H1 (cell line): ENCODE measurements at regions not wholly inside any gene's neighbourhood (a gene's known extent, or its start where the extent isn't known, plus 50 kb on each side); places are given as distances from the start of the nearest gene placed in this dataset.

Experiments
- CTCF ChIA-PET: fragments of 300-600 bp; sonication (Branson Sonifier 250); formaldehyde crosslinking; loops from one replicate; lab custom pipeline; 2021; ENCODE audit not compliant: partially characterized antibody; lab: Charles Lee
- POLR2A ChIA-PET: fragments of 300-600 bp; sonication (Branson Sonifier 250); formaldehyde crosslinking; loops from one replicate; lab custom pipeline; 2021; ENCODE audit warnings: inconsistent platforms; ENCODE audit not compliant: partially characterized antibody; lab: Charles Lee
- DNase-seq, 2 experiments: peaks; one replicate each; pipeline versions ENCODE4 v3.0.0 to v3.0.0-alpha.2; 2010 to 2022; ENCODE audit warnings: low spot score in 2 of 2, low read depth in 1 of 2, mixed read lengths in 1 of 2
- FAIRE-seq: peaks from 2 replicates; lab custom pipeline; 2011; peaks lifted over from hg19 to GRCh38; lab: Jason Lieb, UNC
- H2AFZ ChIP-seq: 2 replicates; pipeline ENCODE4 v1.8.1; 2012; ENCODE audit warnings: low read length, inconsistent platforms
- H2AK5ac ChIP-seq: 2 replicates; pipeline ENCODE4 v1.6.1; 2013; ENCODE audit warnings: low read depth, low read length
- H2BK120ac ChIP-seq: replicated peaks from 2 replicates; pipeline ENCODE3; 2013; ENCODE audit warnings: low read depth, low read length, inconsistent platforms
- H2BK12ac ChIP-seq: 2 replicates; pipeline ENCODE4 v1.6.1; 2013; ENCODE audit warnings: low read depth, low read length
- H2BK15ac ChIP-seq: 2 replicates; pipeline ENCODE4 v1.6.1; 2013; ENCODE audit warnings: low read length
- H2BK20ac ChIP-seq: 2 replicates; pipeline ENCODE4 v1.6.1; 2013; ENCODE audit warnings: low read length
- H2BK5ac ChIP-seq: 2 replicates; pipeline ENCODE4 v1.6.1; 2013; ENCODE audit warnings: low read depth, low read length
- H3K14ac ChIP-seq: 2 replicates; pipeline ENCODE4 v1.6.1; 2013; ENCODE audit warnings: inconsistent platforms; ENCODE audit not compliant: insufficient read length
- H3K18ac ChIP-seq: 2 replicates; pipeline ENCODE4 v1.6.1; 2013; ENCODE audit warnings: low read length; ENCODE audit errors: extremely low read depth
- H3K23ac ChIP-seq: 2 replicates; pipeline ENCODE4 v1.6.1; 2013; ENCODE audit warnings: inconsistent platforms; ENCODE audit not compliant: insufficient read length
- H3K23me2 ChIP-seq: 2 replicates; pipeline ENCODE4 v1.6.1; 2013; ENCODE audit warnings: low read depth, low read length
- H3K27ac ChIP-seq: 2 replicates; pipeline ENCODE4 v1.6.1; 2011; ENCODE audit warnings: low read depth, low read length, inconsistent platforms
- H3K27me3 ChIP-seq, 4 experiments: replicated peaks in 1 of 4; 1 replicate in 1 of 4; 2 replicates in 3 of 4; pipeline versions ENCODE4 v1.6.1 to v1.8.1; 2011 to 2013; ENCODE audit warnings: low read length in 3 of 4, mild to moderate bottlenecking in 3 of 4, inconsistent platforms in 2 of 4, mixed read lengths in 2 of 4, moderate library complexity in 1 of 4; ENCODE audit not compliant: control insufficient read depth in 3 of 4, insufficient read depth in 3 of 4; ENCODE audit errors: extremely low read depth in 1 of 4
- H3K36me3 ChIP-seq, 4 experiments: 2 replicates each; pipeline versions ENCODE4 v1.6.1 to v1.8.1; 2011 to 2013; ENCODE audit warnings: mild to moderate bottlenecking in 4 of 4, low read length in 3 of 4, moderate library complexity in 2 of 4, control low read depth in 1 of 4, inconsistent platforms in 1 of 4; ENCODE audit not compliant: insufficient read depth in 4 of 4, control insufficient read depth in 2 of 4
- H3K4ac ChIP-seq: replicated peaks from 2 replicates; pipeline ENCODE3; 2013; ENCODE audit warnings: low read length, low read depth, mixed read lengths, inconsistent platforms; ENCODE audit not compliant: insufficient read length
- H3K4me1 ChIP-seq, 4 experiments: replicated peaks in 1 of 4; 1 replicate in 1 of 4; 2 replicates in 3 of 4; pipeline versions ENCODE4 v1.6.1 to v1.8.1; 2011 to 2013; ENCODE audit warnings: low read length in 3 of 4, inconsistent platforms in 2 of 4, mixed read lengths in 1 of 4; ENCODE audit not compliant: insufficient read depth in 4 of 4, control insufficient read depth in 3 of 4
- H3K4me2 ChIP-seq, 2 experiments: 2 replicates each; pipeline versions ENCODE4 v1.6.1 to v1.8.1; 2011 to 2013; ENCODE audit warnings: low read depth in 2 of 2, low read length in 2 of 2, control low read depth in 1 of 2, inconsistent platforms in 1 of 2, mild to moderate bottlenecking in 1 of 2; ENCODE audit not compliant: insufficient read depth in 1 of 2
- H3K4me3 ChIP-seq, 4 experiments: fragments of 200-600, 300-600 bp in 1 of 4; sonication (generic), shearing (Covaris generic), sonication (Bioruptor Twin) in 1 of 4; 2 replicates each; pipeline versions ENCODE4 v1.5.1 to v1.8.1; 2011 to 2016; ENCODE audit warnings: low read length in 4 of 4, low read depth in 3 of 4, control low read depth in 2 of 4, inconsistent platforms in 2 of 4, mild to moderate bottlenecking in 2 of 4, mixed read lengths in 1 of 4, moderate library complexity in 1 of 4; ENCODE audit not compliant: insufficient read depth in 2 of 4; ENCODE audit errors: extremely low read depth in 1 of 4
- H3K56ac ChIP-seq: replicated peaks from 2 replicates; pipeline ENCODE3; 2013; ENCODE audit warnings: low read depth, mild to moderate bottlenecking, mixed read lengths, low read length, inconsistent platforms; ENCODE audit not compliant: insufficient read length
- H3K79me1 ChIP-seq: 2 replicates; pipeline ENCODE4 v1.6.1; 2013; ENCODE audit warnings: low read depth, low read length, control low read depth
- H3K79me2 ChIP-seq, 2 experiments: 2 replicates each; pipeline versions ENCODE4 v1.6.1 to v1.8.1; 2012 to 2013; ENCODE audit warnings: low read length in 2 of 2, mild to moderate bottlenecking in 2 of 2, inconsistent platforms in 1 of 2; ENCODE audit not compliant: insufficient read depth in 2 of 2, control insufficient read depth in 1 of 2
- H3K9ac ChIP-seq, 4 experiments: replicated peaks in 1 of 4; 1 replicate in 1 of 4; 2 replicates in 3 of 4; pipeline versions ENCODE4 v1.6.1 to v1.8.1; 2011 to 2013; ENCODE audit warnings: low read depth in 3 of 4, low read length in 3 of 4, control low read depth in 2 of 4, mild to moderate bottlenecking in 2 of 4, moderate library complexity in 2 of 4, inconsistent platforms in 1 of 4; ENCODE audit errors: extremely low read depth in 1 of 4
- H3K9me3 ChIP-seq, 2 experiments: 2 replicates each; pipeline versions ENCODE4 v1.6.1 to v1.8.1; 2012 to 2013; ENCODE audit warnings: mild to moderate bottlenecking in 2 of 2, moderate library complexity in 2 of 2, control low read depth in 1 of 2, inconsistent platforms in 1 of 2, low read depth in 1 of 2, low read length in 1 of 2, mixed read lengths in 1 of 2; ENCODE audit not compliant: insufficient read depth in 2 of 2
- H4K20me1 ChIP-seq, 2 experiments: replicated peaks in 1 of 2; 2 replicates each; pipeline versions ENCODE3 to v1.8.1; 2011 to 2013; ENCODE audit warnings: inconsistent platforms in 2 of 2, low read length in 2 of 2, mild to moderate bottlenecking in 1 of 2; ENCODE audit not compliant: insufficient read depth in 2 of 2, control insufficient read depth in 1 of 2
- H4K5ac ChIP-seq: 2 replicates; pipeline ENCODE4 v1.6.1; 2013; ENCODE audit warnings: low read length, low read depth, mixed read lengths, inconsistent platforms; ENCODE audit not compliant: insufficient read length
- H4K8ac ChIP-seq: 2 replicates; pipeline ENCODE4 v1.8.0; 2013; ENCODE audit warnings: mild to moderate bottlenecking, moderate library complexity, low read length, inconsistent platforms; ENCODE audit not compliant: insufficient read depth; ENCODE audit errors: extremely low read depth
- H4K91ac ChIP-seq: replicated peaks from 2 replicates; pipeline ENCODE3; 2013; ENCODE audit warnings: low read length, mixed read lengths, inconsistent platforms; ENCODE audit not compliant: insufficient read length
- CTBP2 ChIP-seq: IDR thresholded peaks from 2 replicates; pipeline ENCODE4 v1.7.0; 2011; ENCODE audit warnings: borderline replicate concordance, mild to moderate bottlenecking, moderate library complexity, mixed read lengths, low read length; ENCODE audit not compliant: insufficient read depth, insufficient read length
- HDAC6 ChIP-seq: IDR thresholded peaks from one replicate; pipeline ENCODE4 v1.7.1; 2012; ENCODE audit warnings: low read depth, mild to moderate bottlenecking, inconsistent platforms, low read length, moderate library complexity
- RFX5 ChIP-seq: IDR thresholded peaks from 2 replicates; pipeline ENCODE4 v1.6.1; 2011; ENCODE audit warnings: low read depth, low read length, improper control_type of control experiment, borderline replicate concordance
- SAP30 ChIP-seq: fragments of 300-600 bp; sonication (generic); IDR thresholded peaks from 2 replicates; pipeline ENCODE4 v1.7.1; 2012; ENCODE audit warnings: low read length, moderate library complexity, mild to moderate bottlenecking, inconsistent platforms; ENCODE audit not compliant: insufficient read depth, insufficient replicate concordance
- SP2 ChIP-seq: IDR thresholded peaks from 2 replicates; pipeline ENCODE4 v1.6.1; 2012; ENCODE audit warnings: mild to moderate bottlenecking, low read length, inconsistent platforms
- WGBS, 2 experiments: shearing (Covaris generic) in 1 of 2; methylation state at CpG; one replicate each; pipeline versions ENCODE4 v1.1.6 to v1.1.7; 2013 to 2015; ENCODE audit warnings: low lambda C conversion rate in 2 of 2, mixed read lengths in 2 of 2, inconsistent platforms in 1 of 2, low coverage in 1 of 2, missing lambda C conversion rate in 1 of 2; ENCODE audit not compliant: insufficient replicate concordance in 2 of 2, insufficient coverage in 1 of 2, insufficient read length in 1 of 2; ENCODE audit errors: extremely low coverage in 1 of 2, missing lambda C conversion rate in 1 of 2; 5-methylcytosine and 5-hydroxymethylcytosine counted together
- TF ChIP-seq, protein P1 (sequence below): IDR thresholded peaks from 2 replicates; pipeline ENCODE4 v1.6.1; 2012; ENCODE audit warnings: low read length, inconsistent platforms

DNA sequence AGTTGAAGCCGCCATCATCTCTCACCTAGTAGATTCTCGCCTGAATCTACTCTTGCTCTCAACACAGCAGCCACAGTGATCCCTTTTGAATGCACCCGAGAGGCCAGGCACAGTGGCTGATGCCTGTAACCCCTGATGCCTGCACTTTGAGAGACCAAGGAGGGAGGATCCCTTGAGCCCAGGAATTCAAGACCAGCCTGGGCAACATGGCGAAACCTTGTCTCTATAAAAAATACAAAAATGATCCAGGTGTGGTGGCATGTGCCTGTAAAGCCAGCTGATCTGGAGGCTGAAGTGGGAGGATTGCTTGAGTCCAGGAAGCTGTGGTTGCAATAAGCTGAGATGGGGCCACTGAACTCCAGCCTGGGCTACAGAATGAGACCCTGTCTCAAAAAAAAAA is 60.3 kb upstream of the EML4 start:
- no peak overlapping the region for H3K9ac ChIP-seq
- H3K14ac ChIP-seq, result no peak overlapping the region
- no peak overlapping the region for H2BK120ac ChIP-seq
- no peak overlapping the region for H3K4me2 ChIP-seq
- peaks cover 2 to 15% (median 6%) of the 10 kb centered on the region in 4 experiments; a peak in 6 of 7 replicates for H3K4me1 ChIP-seq
- no peaks in the 10 kb centered on the region for H3K9me3 ChIP-seq
- H2AFZ ChIP-seq, result no peak overlapping the region
- no peaks in the 10 kb centered on the region; a peak in 2 of 7 replicates for H3K27me3 ChIP-seq
- no peak overlapping the region for H4K5ac ChIP-seq
- TF ChIP-seq RFX5 (no peak), HDAC6 (no peak), SP2 (no peak), CTBP2 (no peak), SAP30 (no peak)
- TF ChIP-seq, protein P1, sequence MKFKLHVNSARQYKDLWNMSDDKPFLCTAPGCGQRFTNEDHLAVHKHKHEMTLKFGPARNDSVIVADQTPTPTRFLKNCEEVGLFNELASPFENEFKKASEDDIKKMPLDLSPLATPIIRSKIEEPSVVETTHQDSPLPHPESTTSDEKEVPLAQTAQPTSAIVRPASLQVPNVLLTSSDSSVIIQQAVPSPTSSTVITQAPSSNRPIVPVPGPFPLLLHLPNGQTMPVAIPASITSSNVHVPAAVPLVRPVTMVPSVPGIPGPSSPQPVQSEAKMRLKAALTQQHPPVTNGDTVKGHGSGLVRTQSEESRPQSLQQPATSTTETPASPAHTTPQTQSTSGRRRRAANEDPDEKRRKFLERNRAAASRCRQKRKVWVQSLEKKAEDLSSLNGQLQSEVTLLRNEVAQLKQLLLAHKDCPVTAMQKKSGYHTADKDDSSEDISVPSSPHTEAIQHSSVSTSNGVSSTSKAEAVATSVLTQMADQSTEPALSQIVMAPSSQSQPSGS, result no peak
- H4K91ac ChIP-seq, result no peak overlapping the region
- H3K4ac ChIP-seq, result no peak overlapping the region
- no peak overlapping the region for H2AK5ac ChIP-seq
- no peak overlapping the region for H3K27ac ChIP-seq
- no peaks in the 10 kb centered on the region for H3K36me3 ChIP-seq
- no peak overlapping the region for H2BK12ac ChIP-seq
- 91% methylated on average over 4 of the region's 4 CpGs; no CpG with 5 or more reads in 1 of the 2 experiments for WGBS, 2 experiments
- ChIA-PET POLR2A (no interaction called here), CTCF (no interaction called here)
- H3K18ac ChIP-seq, result no peak overlapping the region
- H3K56ac ChIP-seq, result no peak overlapping the region
- no peak overlapping the region for H2BK5ac ChIP-seq
- no peaks in the 10 kb centered on the region for H3K79me2 ChIP-seq
- no peaks in the 10 kb centered on the region; the same call in 1 of the 2 replicates for H3K23me2 ChIP-seq
- no peaks in the 10 kb centered on the region for H4K20me1 ChIP-seq
- no peak overlapping the region for H2BK20ac ChIP-seq
- no peak overlapping the region for H4K8ac ChIP-seq
- DNase-seq (no peak), FAIRE-seq (no peak)
- H3K23ac ChIP-seq, result no peak overlapping the region
- H3K79me1 ChIP-seq, result no peaks in the 10 kb centered on the region
- H3K4me3 ChIP-seq, result no peak overlapping the region
- no peak overlapping the region for H2BK15ac ChIP-seq
